SK-N-SH treated with all-trans-retinoic acid at 6 μM for 48 hours (cell line): ENCODE measurements at regions not wholly inside any gene's neighbourhood (a gene's known extent, or its start where the extent isn't known, plus 50 kb on each side); places are given as distances from the start of the nearest gene placed in this dataset.

Experiments used
- ARNTL ChIP-seq: fragments of 450-650 bp; formaldehyde crosslinking; IDR thresholded peaks from 2 replicates; pipeline ENCODE4 v1.5.0; 2020; ENCODE audit warnings: low read depth, mild to moderate bottlenecking, moderate library complexity, borderline replicate concordance
- PATZ1 ChIP-seq: fragments of 250-450 bp; sonication (Bioruptor Pico); IDR thresholded peaks from 2 replicates; pipeline ENCODE4 v1.8.0; 2020; ENCODE audit warnings: mild to moderate bottlenecking, moderate library complexity, borderline replicate concordance

GRCh38 chr4:165548702-165549101 lies 169.9 kb downstream of the CPE start:
- TF ChIP-seq PATZ1 (no peak), ARNTL (CRISPR knock-in tag) (no peak)
